Mesendoderm (in vitro differentiated cells): ENCODE measurements at regions not wholly inside any gene's neighbourhood (a gene's known extent, or its start where the extent isn't known, plus 50 kb on each side); places are given as distances from the start of the nearest gene placed in this dataset.

Experiments used
- DNase-seq: peaks from one replicate; pipeline ENCODE4 v3.0.0; 2013
- H2AK5ac ChIP-seq: 2 replicates; pipeline ENCODE4 v1.6.1; 2013; ENCODE audit warnings: low read length, inconsistent platforms
- H2BK120ac ChIP-seq: 2 replicates; pipeline ENCODE4 v1.6.1; 2013; ENCODE audit warnings: low read depth, mild to moderate bottlenecking, low read length, moderate library complexity, mixed read lengths
- H2BK15ac ChIP-seq: replicated peaks from 2 replicates; pipeline ENCODE4 v1.6.1; 2013; ENCODE audit warnings: low read depth, mild to moderate bottlenecking, moderate library complexity
- H2BK5ac ChIP-seq: 2 replicates; pipeline ENCODE4 v1.6.1; 2013; ENCODE audit warnings: low read length, inconsistent platforms
- H3K18ac ChIP-seq: 2 replicates; pipeline ENCODE4 v1.6.1; 2013; ENCODE audit warnings: mild to moderate bottlenecking, low read length, mixed read lengths
- H3K23ac ChIP-seq: one replicate; pipeline ENCODE4 v1.6.1; 2013; ENCODE audit warnings: low read length
- H3K27ac ChIP-seq: 2 replicates; pipeline ENCODE4 v1.5.1; 2013; ENCODE audit warnings: low read depth, mild to moderate bottlenecking, inconsistent platforms, low read length, moderate library complexity
- H3K27me3 ChIP-seq: 2 replicates; pipeline ENCODE4 v1.6.1; 2013; ENCODE audit warnings: low read length, control low read depth, mild to moderate bottlenecking, inconsistent platforms; ENCODE audit not compliant: insufficient read depth, poor library complexity
- H3K36me3 ChIP-seq: 2 replicates; pipeline ENCODE4 v1.6.1; 2013; ENCODE audit warnings: low read length, inconsistent platforms; ENCODE audit not compliant: control insufficient read depth, insufficient read depth
- H3K4ac ChIP-seq: one replicate; pipeline ENCODE4 v1.6.1; 2013; ENCODE audit warnings: low read depth, mild to moderate bottlenecking, low read length, moderate library complexity
- H3K4me1 ChIP-seq: 2 replicates; pipeline ENCODE4 v1.6.1; 2013; ENCODE audit warnings: low read depth, low read length, inconsistent platforms; ENCODE audit not compliant: control insufficient read depth
- H3K4me2 ChIP-seq: 2 replicates; pipeline ENCODE4 v1.6.1; 2013; ENCODE audit warnings: low read length
- H3K4me3 ChIP-seq: 2 replicates; pipeline ENCODE4 v1.5.1; 2013; ENCODE audit warnings: mild to moderate bottlenecking, low read length
- H3K56ac ChIP-seq: one replicate; pipeline ENCODE4 v1.6.1; 2013; ENCODE audit warnings: low read length
- H3K79me1 ChIP-seq: 2 replicates; pipeline ENCODE4 v1.6.1; 2013; ENCODE audit warnings: low read length, inconsistent platforms
- H3K79me2 ChIP-seq: 2 replicates; pipeline ENCODE4 v1.6.1; 2013; ENCODE audit warnings: mild to moderate bottlenecking, low read length; ENCODE audit not compliant: control insufficient read depth, insufficient read depth
- H3K9ac ChIP-seq: 2 replicates; pipeline ENCODE4 v1.6.1; 2013; ENCODE audit warnings: low read length, inconsistent platforms
- H4K5ac ChIP-seq: one replicate; pipeline ENCODE4 v1.6.1; 2013; ENCODE audit warnings: low read length
- H4K8ac ChIP-seq: one replicate; pipeline ENCODE4 v1.6.1; 2013; ENCODE audit warnings: low read depth, mild to moderate bottlenecking, control low read depth, low read length, moderate library complexity
- WGBS: extraction: QIAGEN DNeasy Blood & Tissue Kit; methylation state at CpG from one replicate; pipeline ENCODE4 v1.1.7; 2013; ENCODE audit warnings: low lambda C conversion rate, missing lambda C conversion rate; ENCODE audit not compliant: insufficient coverage; ENCODE audit errors: extremely low coverage; 5-methylcytosine and 5-hydroxymethylcytosine counted together

DNA sequence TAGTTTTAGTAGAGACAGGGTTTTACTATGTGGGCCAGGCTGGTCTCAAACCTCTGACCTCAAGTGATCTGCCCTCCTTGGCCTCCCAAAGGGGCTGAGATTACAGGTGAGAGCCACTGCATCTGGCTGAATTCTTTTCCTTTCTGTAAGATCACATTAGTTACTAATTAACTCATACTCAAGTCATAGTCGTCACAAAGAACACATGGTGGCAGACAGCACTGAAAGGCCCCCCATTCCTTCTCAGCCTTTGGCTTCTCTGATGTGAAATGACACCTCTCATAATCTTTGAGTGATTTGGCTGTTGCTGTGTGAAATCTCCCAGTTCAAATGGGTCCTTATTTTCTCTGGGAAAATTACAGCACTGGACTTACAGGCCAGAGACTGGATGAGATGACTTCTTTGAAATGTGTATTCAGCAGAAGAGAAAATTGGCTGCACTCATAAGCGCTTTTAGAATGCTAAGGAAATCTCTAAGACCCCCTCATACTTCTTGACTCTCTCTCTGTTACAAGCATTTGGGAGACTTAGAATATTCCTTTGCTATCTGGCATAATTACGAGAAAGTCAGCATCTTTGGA is 764.8 kb downstream of the RNF144A start:
- Histone ChIP-seq H3K27ac (no peak overlapping the region), H3K56ac (no peak overlapping the region)
- WGBS = no CpG with 5 or more reads among the region's 3 CpGs

DNA sequence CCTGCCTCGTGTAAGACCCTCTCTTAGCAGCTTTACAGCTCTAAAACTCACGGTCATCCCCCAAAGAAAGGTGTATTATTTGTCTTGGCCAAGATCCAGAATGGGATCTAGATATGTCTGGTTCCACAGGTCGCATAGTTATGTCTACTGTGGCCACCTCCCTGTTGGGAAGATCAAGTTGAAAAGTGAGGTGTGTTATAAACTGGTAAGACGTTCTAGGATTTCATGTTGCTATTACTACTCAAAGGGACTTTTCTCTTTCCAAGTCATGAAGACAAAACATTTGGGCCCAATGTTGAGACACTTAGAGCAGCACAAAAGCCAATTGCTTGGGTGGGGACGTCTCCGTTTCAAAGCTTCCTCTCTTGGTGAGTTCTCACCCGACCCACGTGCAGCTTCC is 766.0 kb downstream of the RNF144A start:
- Histone ChIP-seq H3K4ac (no peak overlapping the region), H2AK5ac (no peak overlapping the region), H4K5ac (no peak overlapping the region), H4K8ac (no peak overlapping the region), H2BK5ac (no peak overlapping the region), H2BK15ac (no peak overlapping the region), H3K27me3 (no peaks in the 10 kb centered on the region), H3K36me3 (no peaks in the 10 kb centered on the region), H3K4me1 (no peaks in the 10 kb centered on the region), H3K9ac (no peak overlapping the region), H3K79me1 (no peaks in the 10 kb centered on the region), H3K79me2 (no peaks in the 10 kb centered on the region), H3K18ac (no peak overlapping the region), H3K27ac (no peak overlapping the region), H2BK120ac (no peak overlapping the region), H3K4me2 (no peak overlapping the region), H3K56ac (no peak overlapping the region), H3K4me3 (no peak overlapping the region), H3K23ac (no peak overlapping the region)
- no peak for DNase-seq
- WGBS = no CpG with 5 or more reads among the region's 8 CpGs

More for the DNA sequence above, 764.8 kb downstream of the RNF144A start:
- Histone ChIP-seq H3K4me1 (no peaks in the 10 kb centered on the region), H3K23ac (no peak overlapping the region), H2BK120ac (no peak overlapping the region), H3K9ac (no peak overlapping the region), H4K8ac (no peak overlapping the region), H3K4me2 (no peak overlapping the region), H3K4me3 (no peak overlapping the region), H3K79me1 (no peaks in the 10 kb centered on the region), H2AK5ac (no peak overlapping the region), H3K27me3 (no peaks in the 10 kb centered on the region), H3K79me2 (no peaks in the 10 kb centered on the region), H2BK5ac (no peak overlapping the region), H3K36me3 (no peaks in the 10 kb centered on the region), H3K18ac (no peak overlapping the region), H3K4ac (no peak overlapping the region), H4K5ac (no peak overlapping the region), H2BK15ac (no peak overlapping the region)
- DNase-seq = peak; percentile 13

DNA sequence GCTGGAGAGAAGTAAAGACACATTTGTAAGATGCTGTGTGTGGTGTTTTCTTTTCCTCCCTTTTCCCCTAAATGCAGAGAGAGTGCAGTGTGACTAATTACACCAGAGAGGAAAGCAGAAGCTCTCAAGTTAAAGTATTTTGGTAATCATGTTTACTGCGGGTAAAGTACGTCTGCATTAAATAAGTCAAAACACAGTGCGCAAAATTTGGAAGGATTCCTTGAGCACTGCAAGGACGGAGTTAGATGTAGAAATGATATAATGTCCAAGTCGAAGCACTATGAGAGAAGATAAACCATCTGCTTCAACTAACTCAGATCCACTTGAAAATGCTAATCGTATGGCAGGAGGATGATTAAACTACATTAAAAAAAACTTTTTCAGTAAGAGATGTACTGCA is 766.5 kb downstream of the RNF144A start:
- Histone ChIP-seq H3K27me3 (no peaks in the 10 kb centered on the region), H3K4me1 (no peaks in the 10 kb centered on the region), H3K23ac (no peak overlapping the region), H3K56ac (no peak overlapping the region), H3K36me3 (no peaks in the 10 kb centered on the region), H3K18ac (no peak overlapping the region), H4K8ac (no peak overlapping the region), H3K4ac (no peak overlapping the region), H3K79me2 (no peaks in the 10 kb centered on the region), H3K27ac (no peak overlapping the region), H2BK5ac (no peak overlapping the region), H3K9ac (no peak overlapping the region), H3K4me2 (no peak overlapping the region), H2AK5ac (no peak overlapping the region), H4K5ac (no peak overlapping the region), H3K4me3 (no peak overlapping the region), H2BK15ac (no peak overlapping the region), H2BK120ac (no peak overlapping the region), H3K79me1 (no peaks in the 10 kb centered on the region)
- DNase-seq = no peak
- WGBS = no CpG with 5 or more reads among the region's 6 CpGs

DNA sequence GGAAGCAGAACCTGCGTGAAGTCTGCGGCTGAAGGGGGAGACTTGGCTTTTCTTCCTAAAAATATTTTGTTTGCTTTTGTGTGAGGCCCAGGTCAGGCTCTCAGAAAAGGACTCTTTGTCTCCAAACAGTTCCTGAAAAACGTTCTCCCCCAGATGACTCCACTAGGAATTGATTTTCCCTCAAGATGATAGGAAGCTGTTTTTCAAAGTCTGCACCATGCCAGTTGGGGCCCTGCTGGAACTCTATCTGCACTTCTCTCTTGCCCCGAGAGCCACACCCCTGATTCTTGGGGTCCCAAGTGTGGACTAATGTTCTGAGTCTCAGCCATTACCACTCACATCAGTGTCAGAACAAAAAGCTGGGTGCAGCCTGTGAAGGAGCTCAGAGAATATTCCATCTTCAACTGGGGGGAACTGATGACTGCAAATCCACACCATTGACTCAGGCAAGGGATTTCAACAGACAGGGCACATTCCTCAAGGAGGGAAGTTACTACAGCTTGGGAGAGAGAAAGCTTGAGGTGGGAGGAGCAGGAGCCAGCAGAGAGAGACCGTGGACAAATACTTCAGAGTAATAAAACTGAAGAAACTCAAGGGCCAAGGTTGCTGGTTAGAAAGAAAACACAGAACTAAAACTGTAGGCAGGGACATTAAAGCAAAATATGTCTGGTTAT is 768.3 kb downstream of the RNF144A start:
- Histone ChIP-seq H3K79me2 (no peaks in the 10 kb centered on the region), H3K4ac (no peak overlapping the region), H2BK120ac (no peak overlapping the region), H2AK5ac (no peak overlapping the region), H3K27ac (no peak overlapping the region), H3K18ac (no peak overlapping the region), H4K5ac (no peak overlapping the region), H3K9ac (no peak overlapping the region), H3K27me3 (no peaks in the 10 kb centered on the region), H3K4me3 (no peak overlapping the region), H3K36me3 (no peaks in the 10 kb centered on the region), H3K79me1 (no peaks in the 10 kb centered on the region), H3K4me2 (no peak overlapping the region), H3K23ac (no peak overlapping the region), H2BK15ac (no peak overlapping the region), H4K8ac (no peak overlapping the region), H2BK5ac (no peak overlapping the region), H3K56ac (no peak overlapping the region), H3K4me1 (no peaks in the 10 kb centered on the region)
- no CpG with 5 or more reads among the region's 5 CpGs for WGBS
- DNase-seq = peak; percentile 81

DNA sequence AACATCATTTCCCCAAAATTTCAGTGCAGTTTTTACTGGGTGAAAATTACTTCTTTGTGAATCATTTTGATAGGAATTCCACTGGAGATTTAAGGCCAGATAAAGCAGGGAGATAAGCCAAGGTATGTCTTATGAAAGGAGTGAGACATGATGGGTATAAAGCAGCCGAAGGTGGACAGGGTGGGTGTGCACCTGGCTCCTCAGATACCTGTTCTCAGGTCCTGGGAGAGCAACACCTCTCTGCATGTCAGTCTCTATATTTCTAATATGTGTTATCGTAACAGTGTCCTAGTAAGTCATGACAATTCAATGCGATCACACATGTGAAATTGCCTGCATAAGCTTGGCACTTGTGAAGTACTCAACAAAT is 768.8 kb downstream of the RNF144A start:
- no peak overlapping the region for H3K23ac ChIP-seq
- H2BK15ac ChIP-seq = no peak overlapping the region
- no peaks in the 10 kb centered on the region for H3K27me3 ChIP-seq
- no peaks in the 10 kb centered on the region for H3K36me3 ChIP-seq
- H3K79me1 ChIP-seq = no peaks in the 10 kb centered on the region
- no peak overlapping the region for H2BK120ac ChIP-seq
- H2BK5ac ChIP-seq = no peak overlapping the region
- H3K4me3 ChIP-seq = no peak overlapping the region
- H4K5ac ChIP-seq = no peak overlapping the region
- no peak overlapping the region for H3K4ac ChIP-seq
- peak; percentile 36 for DNase-seq
- WGBS = no CpG with 5 or more reads among the region's 3 CpGs
- no peaks in the 10 kb centered on the region for H3K4me1 ChIP-seq
- H3K79me2 ChIP-seq = no peaks in the 10 kb centered on the region
- H3K9ac ChIP-seq = no peak overlapping the region
- H3K56ac ChIP-seq = no peak overlapping the region
- H3K18ac ChIP-seq = no peak overlapping the region
- no peak overlapping the region for H3K4me2 ChIP-seq
- no peak overlapping the region for H2AK5ac ChIP-seq
- no peak overlapping the region for H4K8ac ChIP-seq
- no peak overlapping the region for H3K27ac ChIP-seq
